ENCODE measurements at regions not wholly inside any gene's neighbourhood (a gene's known extent, or its start where the extent isn't known, plus 50 kb on each side); places are given as distances from the start of the nearest gene placed in this dataset.

DNA sequence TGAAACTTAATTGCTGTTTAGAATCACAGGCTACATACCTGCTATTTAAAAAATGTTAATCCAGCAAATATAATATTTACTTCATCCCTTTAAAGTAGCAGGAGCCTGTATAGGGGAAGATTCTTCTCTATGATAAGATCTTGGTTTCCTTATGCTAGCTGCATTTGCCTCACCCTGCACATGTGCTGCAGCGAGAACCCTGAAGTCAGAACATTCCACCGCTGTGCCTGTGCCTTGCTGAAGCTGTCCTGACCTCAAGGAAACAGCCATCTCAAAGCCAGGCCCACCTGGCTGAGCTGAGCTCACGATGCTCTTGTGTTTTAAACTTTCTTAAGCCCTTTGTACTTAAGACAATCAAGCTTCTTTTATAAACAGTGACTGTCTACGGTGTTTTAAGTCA is 355.0 kb upstream of the PCDH20 start:
- ATAC-seq (replicated peaks) (no peak), DNase-seq (no peak)
- Mint-ChIP-seq H3K27ac (no peak overlapping the region), H3K36me3 (no peaks in the 10 kb centered on the region), H3K27me3 (no peaks in the 10 kb centered on the region), H3K9me3 (no peaks in the 10 kb centered on the region), H3K4me3 (no peak overlapping the region), H3K4me1 (no peaks in the 10 kb centered on the region)

DNA sequence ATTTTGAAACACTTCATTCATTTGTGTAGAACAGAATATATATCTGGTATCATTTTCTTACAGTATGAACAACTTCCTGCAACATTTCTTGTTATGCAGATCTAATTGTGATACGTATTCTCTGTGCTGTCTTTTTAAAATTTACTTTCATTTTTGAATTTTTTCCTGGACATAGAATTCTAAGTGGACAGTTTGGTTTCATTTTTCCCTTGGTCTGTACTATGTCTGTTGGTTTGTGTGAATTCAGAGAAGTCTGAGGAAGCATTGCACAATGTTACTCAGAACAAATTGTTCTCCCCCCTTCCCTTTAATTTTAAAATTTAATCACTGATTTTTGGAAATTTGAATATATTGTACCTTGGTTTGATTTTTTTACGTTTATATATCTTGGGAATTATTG is 352.5 kb upstream of the PCDH20 start:
- no peak overlapping the region for H3K4me3 Mint-ChIP-seq
- H3K27me3 Mint-ChIP-seq, result no peaks in the 10 kb centered on the region
- DNase-seq, result no peak
- no peak overlapping the region for H3K27ac Mint-ChIP-seq
- no peaks in the 10 kb centered on the region for H3K36me3 Mint-ChIP-seq
- no peaks in the 10 kb centered on the region for H3K4me1 Mint-ChIP-seq
- peaks cover 0 to 2% of the 10 kb centered on the region in 2 donors for H3K9me3 Mint-ChIP-seq
- no peak for ATAC-seq (replicated peaks)

GRCh38 chr13:61766667-61767058 is 351.0 kb upstream of the PCDH20 start:
- no peak for ATAC-seq (replicated peaks)
- Mint-ChIP-seq H3K27ac (no peak overlapping the region), H3K9me3 (peaks cover 0 to 3% of the 10 kb centered on the region in 2 donors), H3K4me1 (no peaks in the 10 kb centered on the region), H3K36me3 (no peaks in the 10 kb centered on the region), H3K27me3 (no peaks in the 10 kb centered on the region), H3K4me3 (no peak overlapping the region)
- DNase-seq, result no peak

DNA sequence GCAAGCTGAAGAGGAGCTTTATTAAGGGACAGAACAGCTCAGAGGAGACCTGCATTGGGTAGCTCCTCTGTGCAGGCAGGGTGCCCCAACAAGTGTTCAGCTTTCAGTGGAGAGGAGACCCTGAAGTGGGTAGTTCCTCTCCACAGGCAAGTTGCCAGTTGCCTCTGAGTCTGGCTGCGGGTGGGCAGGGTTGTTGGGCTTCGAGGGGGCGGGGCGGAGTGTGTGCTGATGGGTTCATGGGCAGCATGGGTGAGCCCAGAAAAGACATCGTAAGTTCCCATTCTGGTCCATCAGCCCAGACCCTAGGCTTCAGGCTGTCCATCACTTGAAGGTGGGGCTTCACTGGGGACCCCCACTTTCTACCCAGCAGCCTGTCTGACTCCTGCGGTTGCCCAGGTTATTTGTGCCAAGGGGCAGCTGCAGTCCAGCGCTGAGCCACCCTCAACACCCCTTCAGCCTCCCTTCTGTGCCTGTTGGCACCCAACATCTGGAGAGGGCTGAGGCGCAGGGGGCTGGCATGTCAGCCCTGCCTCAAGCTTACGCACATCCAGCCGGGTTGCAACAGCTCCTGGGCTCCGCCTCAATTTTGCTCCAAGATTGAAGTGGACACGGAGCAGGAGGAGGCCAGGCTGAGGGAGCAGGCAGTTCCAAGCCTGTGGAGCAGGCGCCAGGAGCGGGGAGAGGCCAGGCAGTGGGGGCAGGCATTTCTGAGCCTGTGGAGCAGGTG is 350.5 kb upstream of the PCDH20 start:
- Mint-ChIP-seq H3K36me3 (no peaks in the 10 kb centered on the region), H3K27me3 (no peaks in the 10 kb centered on the region), H3K4me1 (no peaks in the 10 kb centered on the region), H3K27ac (no peak overlapping the region), H3K4me3 (no peak overlapping the region), H3K9me3 (peaks cover 0 to 3% of the 10 kb centered on the region in 2 donors)
- ATAC-seq (replicated peaks) (peak in 1 of 2 donors; percentile 19), DNase-seq (no peak)

GRCh38 chr13:61765181-61765742 is 349.6 kb upstream of the PCDH20 start:
- no peak for ATAC-seq (replicated peaks)

GRCh38 chr13:61761690-61762089 is 346.0 kb upstream of the PCDH20 start:
- Mint-ChIP-seq H3K4me3 (no peak overlapping the region), H3K36me3 (no peaks in the 10 kb centered on the region), H3K9me3 (peaks cover 2 to 7% of the 10 kb centered on the region in 2 donors), H3K27me3 (no peaks in the 10 kb centered on the region), H3K4me1 (no peaks in the 10 kb centered on the region), H3K27ac (no peak overlapping the region)
- DNase-seq (no peak), ATAC-seq (replicated peaks) (no peak)

More at GRCh38 chr13:61765181-61765742, 349.6 kb upstream of the PCDH20 start:
- Mint-ChIP-seq H3K36me3 (no peaks in the 10 kb centered on the region), H3K4me3 (no peak overlapping the region), H3K9me3 (peaks cover 0 to 3% of the 10 kb centered on the region in 2 donors), H3K4me1 (no peaks in the 10 kb centered on the region), H3K27ac (no peak overlapping the region), H3K27me3 (no peaks in the 10 kb centered on the region)
- no peak for DNase-seq

DNA sequence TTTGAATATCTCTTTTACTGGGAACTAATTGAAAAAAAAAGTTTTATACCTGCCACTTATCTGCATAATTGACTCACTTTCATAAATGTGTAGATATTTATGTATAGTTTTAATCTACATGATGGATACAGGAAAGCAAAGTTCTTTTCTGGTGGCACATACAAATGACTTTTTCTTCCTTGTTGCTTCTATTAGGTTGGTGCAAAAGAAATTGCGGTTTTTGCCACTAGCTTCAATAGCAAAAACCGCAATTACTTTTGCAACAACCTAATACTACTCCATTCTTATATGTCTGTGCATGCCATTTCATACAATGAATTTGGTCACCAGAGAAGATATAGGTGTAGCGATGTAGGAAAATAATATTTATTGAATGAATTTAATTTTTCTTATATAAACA is 344.5 kb upstream of the PCDH20 start:
- ATAC-seq (replicated peaks), result no peak
- no peak for DNase-seq
- no peaks in the 10 kb centered on the region for H3K27me3 Mint-ChIP-seq
- peaks cover 9 to 12% of the 10 kb centered on the region in 2 donors for H3K9me3 Mint-ChIP-seq
- no peak overlapping the region for H3K27ac Mint-ChIP-seq
- no peaks in the 10 kb centered on the region for H3K4me1 Mint-ChIP-seq
- no peaks in the 10 kb centered on the region for H3K36me3 Mint-ChIP-seq
- no peak overlapping the region for H3K4me3 Mint-ChIP-seq

GRCh38 chr13:61756031-61756430 is 340.4 kb upstream of the PCDH20 start:
- Mint-ChIP-seq H3K4me1 (no peaks in the 10 kb centered on the region), H3K27ac (no peak overlapping the region), H3K27me3 (no peaks in the 10 kb centered on the region), H3K36me3 (no peaks in the 10 kb centered on the region), H3K4me3 (no peak overlapping the region), H3K9me3 (peaks cover 10 to 12% of the 10 kb centered on the region in 2 donors)
- DNase-seq, result no peak
- no peak for ATAC-seq (replicated peaks)

GRCh38 chr13:61751039-61751438 is 335.4 kb upstream of the PCDH20 start:
- Mint-ChIP-seq H3K27ac (no peak overlapping the region), H3K9me3 (peaks cover 7 to 8% of the 10 kb centered on the region in 2 donors), H3K4me3 (no peak overlapping the region), H3K36me3 (no peaks in the 10 kb centered on the region), H3K4me1 (no peaks in the 10 kb centered on the region), H3K27me3 (no peaks in the 10 kb centered on the region)
- no peak for ATAC-seq (replicated peaks)
- no peak for DNase-seq

DNA sequence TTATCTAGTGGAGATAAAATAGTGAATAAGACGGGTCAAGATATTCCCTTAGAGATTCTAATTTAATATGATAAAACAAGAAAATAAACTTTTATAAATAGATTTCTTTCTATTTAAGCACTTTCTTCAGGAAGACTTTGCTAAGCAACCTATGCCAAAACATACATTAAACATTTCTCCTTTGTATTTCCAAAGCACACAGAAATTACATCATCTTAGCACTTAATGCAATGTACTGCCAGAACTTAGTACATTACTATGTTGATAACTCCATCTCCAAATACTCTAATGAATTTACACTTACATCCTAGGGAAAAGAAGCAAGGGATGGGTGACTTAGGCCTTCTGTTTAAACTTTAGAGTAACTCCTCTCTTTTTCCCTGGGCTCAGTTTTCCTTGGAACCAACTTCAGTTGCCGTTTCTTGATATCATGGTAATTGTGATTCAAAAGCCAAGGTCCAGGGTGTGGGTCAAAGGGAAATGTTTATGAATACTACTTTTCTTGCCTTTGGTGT is 322.6 kb upstream of the PCDH20 start:
- H3K4me1 Mint-ChIP-seq, result no peaks in the 10 kb centered on the region
- no peaks in the 10 kb centered on the region for H3K36me3 Mint-ChIP-seq
- DNase-seq (no peak), ATAC-seq (replicated peaks) (no peak)
- H3K27ac Mint-ChIP-seq, result no peak overlapping the region
- no peak overlapping the region for H3K4me3 Mint-ChIP-seq
- no peaks in the 10 kb centered on the region for H3K27me3 Mint-ChIP-seq
- H3K9me3 Mint-ChIP-seq, result peaks cover 0 to 3% of the 10 kb centered on the region in 2 donors

- H3K9me3 Mint-ChIP-seq, result peaks cover 2 to 3% of the 10 kb centered on the region in 2 donors
- no peaks in the 10 kb centered on the region for H3K36me3 Mint-ChIP-seq
- ATAC-seq (replicated peaks), result no peak
- DNase-seq, result no peak
- no peak overlapping the region for H3K27ac Mint-ChIP-seq
- H3K4me1 Mint-ChIP-seq, result no peaks in the 10 kb centered on the region
- H3K4me3 Mint-ChIP-seq, result no peak overlapping the region
- no peaks in the 10 kb centered on the region for H3K27me3 Mint-ChIP-seq
Measured at GRCh38 chr13:61734683-61735082, 319.0 kb upstream of the PCDH20 start.

GRCh38 chr13:61728471-61728870 is 312.8 kb upstream of the PCDH20 start:
- Mint-ChIP-seq H3K27me3 (no peaks in the 10 kb centered on the region), H3K4me3 (no peak overlapping the region), H3K9me3 (peaks cover 3 to 4% of the 10 kb centered on the region in 2 donors), H3K4me1 (no peaks in the 10 kb centered on the region), H3K36me3 (no peaks in the 10 kb centered on the region), H3K27ac (no peak overlapping the region)
- ATAC-seq (replicated peaks) (no peak), DNase-seq (no peak)

GRCh38 chr13:61727767-61728166 is 312.1 kb upstream of the PCDH20 start:
- no peak for ATAC-seq (replicated peaks)
- Mint-ChIP-seq H3K4me3 (no peak overlapping the region), H3K27me3 (no peaks in the 10 kb centered on the region), H3K36me3 (no peaks in the 10 kb centered on the region), H3K4me1 (no peaks in the 10 kb centered on the region), H3K9me3 (peaks cover 3 to 4% of the 10 kb centered on the region in 2 donors), H3K27ac (no peak overlapping the region)
- no peak for DNase-seq

GRCh38 chr13:61725806-61726205 is 310.2 kb upstream of the PCDH20 start:
- DNase-seq, result no peak
- Mint-ChIP-seq H3K27me3 (no peaks in the 10 kb centered on the region), H3K27ac (no peak overlapping the region), H3K4me1 (no peaks in the 10 kb centered on the region), H3K9me3 (peaks cover 1 to 3% of the 10 kb centered on the region in 2 donors), H3K4me3 (no peak overlapping the region), H3K36me3 (no peaks in the 10 kb centered on the region)
- ATAC-seq (replicated peaks), result no peak

- no peak for ATAC-seq (replicated peaks)
- Mint-ChIP-seq H3K4me3 (no peak overlapping the region), H3K27ac (no peak overlapping the region)
Measured at GRCh38 chr13:61722119-61722518, 306.5 kb upstream of the PCDH20 start.

More at GRCh38 chr13:61722119-61722518, 306.5 kb upstream of the PCDH20 start:
- Mint-ChIP-seq H3K36me3 (no peaks in the 10 kb centered on the region), H3K4me1 (no peaks in the 10 kb centered on the region), H3K27me3 (no peaks in the 10 kb centered on the region), H3K9me3 (no peaks in the 10 kb centered on the region)
- no peak for DNase-seq
